ENCODE measurements at regions not wholly inside any gene's neighbourhood (a gene's known extent, or its start where the extent isn't known, plus 50 kb on each side); places are given as distances from the start of the nearest gene placed in this dataset.

GRCh38 chr12:107436376-107436775, 249.2 kb upstream of the PWP1 start (continued):
- TF ChIP-seq ETS1 (IDR thresholded peaks at IDR 0.05) (no peak), JUNB (IDR thresholded peaks at IDR 0.05; ENCODE audit: unreplicated experiment) (no peak), EZH2phosphoT487 (IDR thresholded peaks at IDR 0.05; ENCODE audit: unreplicated experiment) (no peak), EZH2 (IDR thresholded peaks at IDR 0.05; ENCODE audit: low read depth, unreplicated experiment) (no peak), ZNF331 (CRISPR knock-in tag; IDR thresholded peaks at IDR 0.05; ENCODE audit: low read depth) (no peak), CTCF (conservative IDR thresholded peaks at IDR 0.05; ENCODE audit: low read depth in 2 of 2) (no peak)

- no peak overlapping the region for H3K27ac ChIP-seq (ENCODE audit: low read depth)
Measured at GRCh38 chr12:107436836-107437235, 248.8 kb upstream of the PWP1 start.

More at GRCh38 chr12:107436836-107437235, 248.8 kb upstream of the PWP1 start:
- H3K9me2 ChIP-seq (ENCODE audit: insufficient read depth) = no peaks in the 10 kb centered on the region
- no peak for ATAC-seq
- Mint-ChIP-seq H3K27ac (peak overlapping the region; percentile 71; the same call in 1 of the 2 replicates), H3K9me3 (no peaks in the 10 kb centered on the region), H3K36me3 (ENCODE audit: low read depth) (no peaks in the 10 kb centered on the region; the same call in 2 of the 3 replicates), H3K4me3 (no peak overlapping the region), H3K27me3 (ENCODE audit: insufficient read depth, low read depth, poor library complexity) (peaks cover 5% of the 10 kb centered on the region), H3K4me1 (peaks cover 30% of the 10 kb centered on the region)
- TF ChIP-seq EZH2 (IDR thresholded peaks at IDR 0.05; ENCODE audit: low read depth, unreplicated experiment) (no peak), STAT1 (IDR thresholded peaks at IDR 0.05; ENCODE audit: unreplicated experiment) (no peak), NANOG (IDR thresholded peaks at IDR 0.05; ENCODE audit: borderline replicate concordance) (no peak), JUNB (IDR thresholded peaks at IDR 0.05; ENCODE audit: unreplicated experiment) (no peak), ZNF114 (CRISPR knock-in tag; IDR thresholded peaks at IDR 0.05) (no peak), ETS1 (IDR thresholded peaks at IDR 0.05) (no peak), REST (IDR thresholded peaks at IDR 0.05; ENCODE audit: unreplicated experiment) (no peak)
- no peak overlapping the region for H2AFZ ChIP-seq
- no peak for DNase-seq (ENCODE audit: low spot score)
- no peaks in the 10 kb centered on the region for H4K20me1 ChIP-seq (replicated peaks; ENCODE audit: insufficient read depth)
- no peaks in the 10 kb centered on the region for H3K79me2 ChIP-seq (replicated peaks; ENCODE audit: insufficient read depth)
- no peaks in the 10 kb centered on the region for H3K27me3 ChIP-seq (ENCODE audit: insufficient read depth)
- no peaks in the 10 kb centered on the region for H3F3A ChIP-seq (replicated peaks; ENCODE audit: low read depth)
- H3K36me3 ChIP-seq (ENCODE audit: insufficient read depth) = no peaks in the 10 kb centered on the region
- H3K4me1 ChIP-seq (ENCODE audit: insufficient read depth) = peaks cover 21% of the 10 kb centered on the region
- no peak overlapping the region for H3K4me2 ChIP-seq
- no peak overlapping the region for H3K4me3 ChIP-seq

All from GM23338 (cell line).